Mesenchymal stem cell (in vitro differentiated cells and primary cell): ENCODE measurements at regions not wholly inside any gene's neighbourhood (a gene's known extent, or its start where the extent isn't known, plus 50 kb on each side); places are given as distances from the start of the nearest gene placed in this dataset.

Source experiments
- DNase-seq: peaks from one replicate; pipeline ENCODE4 v3.0.0-alpha.2; 2013
- H2AFZ ChIP-seq: one replicate; pipeline ENCODE4 v1.6.1; 2013; ENCODE audit warnings: low read depth, mild to moderate bottlenecking, control low read depth, inconsistent platforms, low read length, moderate library complexity
- H2AK5ac ChIP-seq: 2 replicates; pipeline ENCODE4 v1.6.1; 2013; ENCODE audit warnings: low read length, moderate library complexity, mild to moderate bottlenecking, inconsistent platforms; ENCODE audit not compliant: severe bottlenecking
- H2BK120ac ChIP-seq: one replicate; pipeline ENCODE4 v1.6.1; 2013; ENCODE audit warnings: low read depth, mild to moderate bottlenecking, inconsistent platforms, low read length, moderate library complexity
- H2BK12ac ChIP-seq, 2 experiments: one replicate each; pipeline ENCODE4 v1.6.1; 2013; ENCODE audit warnings: inconsistent platforms in 2 of 2, low read length in 2 of 2, mild to moderate bottlenecking in 2 of 2, moderate library complexity in 2 of 2, control low read depth in 1 of 2
- H2BK15ac ChIP-seq: one replicate; pipeline ENCODE4 v1.6.1; 2013; ENCODE audit warnings: mild to moderate bottlenecking, low read depth, inconsistent platforms; ENCODE audit not compliant: poor library complexity, severe bottlenecking
- H2BK5ac ChIP-seq: 2 replicates; pipeline ENCODE4 v1.6.1; 2013; ENCODE audit warnings: low read depth, mild to moderate bottlenecking, low read length, control low read depth, inconsistent platforms; ENCODE audit not compliant: poor library complexity, severe bottlenecking
- H3K14ac ChIP-seq, 2 experiments: one replicate each; pipeline ENCODE4 v1.6.1; 2013; ENCODE audit warnings: inconsistent platforms in 2 of 2, low read length in 2 of 2, control low read depth in 1 of 2, mild to moderate bottlenecking in 1 of 2, moderate library complexity in 1 of 2
- H3K18ac ChIP-seq, 2 experiments: one replicate each; pipeline ENCODE4 v1.6.1; 2013; ENCODE audit warnings: inconsistent platforms in 2 of 2, low read length in 2 of 2, control low read depth in 1 of 2, low read depth in 1 of 2, mild to moderate bottlenecking in 1 of 2
- H3K23ac ChIP-seq, 2 experiments: one replicate each; pipeline ENCODE4 v1.6.1; 2013; ENCODE audit warnings: inconsistent platforms in 2 of 2, low read length in 2 of 2, mild to moderate bottlenecking in 2 of 2, moderate library complexity in 2 of 2, control low read depth in 1 of 2
- H3K27ac ChIP-seq: 2 replicates; pipeline ENCODE4 v1.5.1; 2013; ENCODE audit warnings: mild to moderate bottlenecking, moderate library complexity, low read length, control low read depth, inconsistent platforms; ENCODE audit not compliant: poor library complexity, severe bottlenecking
- H3K27me3 ChIP-seq, 2 experiments: 2 replicates each; pipeline versions ENCODE4 v1.6.1 to v1.7.0; 2013; ENCODE audit warnings: low read length in 2 of 2, mild to moderate bottlenecking in 2 of 2, moderate library complexity in 2 of 2, control low read depth in 1 of 2, inconsistent platforms in 1 of 2; ENCODE audit not compliant: control insufficient read depth in 1 of 2, insufficient read depth in 1 of 2
- H3K36me3 ChIP-seq, 2 experiments: 2 replicates each; pipeline versions ENCODE4 v1.6.1 to v1.7.0; 2013; ENCODE audit warnings: low read length in 2 of 2, control low read depth in 1 of 2, inconsistent platforms in 1 of 2, low read depth in 1 of 2, mild to moderate bottlenecking in 1 of 2; ENCODE audit not compliant: insufficient read depth in 2 of 2, control insufficient read depth in 1 of 2
- H3K4ac ChIP-seq, 2 experiments: one replicate each; pipeline ENCODE4 v1.6.1; 2013; ENCODE audit warnings: inconsistent platforms in 2 of 2, low read length in 2 of 2, mild to moderate bottlenecking in 2 of 2, moderate library complexity in 2 of 2, control low read depth in 1 of 2, low read depth in 1 of 2
- H3K4me1 ChIP-seq: 2 replicates; pipeline ENCODE4 v1.6.1; 2013; ENCODE audit warnings: low read depth, low read length, control low read depth; ENCODE audit not compliant: control insufficient read depth, insufficient read depth
- H3K4me2 ChIP-seq: 2 replicates; pipeline ENCODE4 v1.6.1; 2013; ENCODE audit warnings: low read length, mild to moderate bottlenecking, inconsistent platforms; ENCODE audit not compliant: poor library complexity, severe bottlenecking
- H3K4me3 ChIP-seq, 2 experiments: 2 replicates each; pipeline versions ENCODE4 v1.5.1 to v1.7.0; 2013; ENCODE audit warnings: low read length in 2 of 2, mild to moderate bottlenecking in 2 of 2, control low read depth in 1 of 2, low read depth in 1 of 2; ENCODE audit not compliant: insufficient read depth in 1 of 2
- H3K79me1 ChIP-seq: replicated peaks from 2 replicates; pipeline ENCODE4 v1.6.1; 2013; ENCODE audit warnings: mild to moderate bottlenecking, control low read depth, low read length, inconsistent platforms; ENCODE audit not compliant: poor library complexity, severe bottlenecking
- H3K9ac ChIP-seq: 2 replicates; pipeline ENCODE4 v1.7.0; 2013; ENCODE audit warnings: mild to moderate bottlenecking, low read length, moderate library complexity
- H3K9me3 ChIP-seq: 2 replicates; pipeline ENCODE4 v1.7.0; 2013; ENCODE audit warnings: mild to moderate bottlenecking, low read length; ENCODE audit not compliant: control insufficient read depth
- H4K8ac ChIP-seq: one replicate; pipeline ENCODE4 v1.6.1; 2013; ENCODE audit warnings: inconsistent platforms, mild to moderate bottlenecking, low read length, moderate library complexity
- H4K91ac ChIP-seq: one replicate; pipeline ENCODE4 v1.6.1; 2013; ENCODE audit warnings: mild to moderate bottlenecking, low read length, inconsistent platforms
- WGBS: methylation state at CpG from one replicate; pipeline ENCODE4 v1.1.7; 2013; ENCODE audit warnings: mixed read lengths; 5-methylcytosine and 5-hydroxymethylcytosine counted together

DNA sequence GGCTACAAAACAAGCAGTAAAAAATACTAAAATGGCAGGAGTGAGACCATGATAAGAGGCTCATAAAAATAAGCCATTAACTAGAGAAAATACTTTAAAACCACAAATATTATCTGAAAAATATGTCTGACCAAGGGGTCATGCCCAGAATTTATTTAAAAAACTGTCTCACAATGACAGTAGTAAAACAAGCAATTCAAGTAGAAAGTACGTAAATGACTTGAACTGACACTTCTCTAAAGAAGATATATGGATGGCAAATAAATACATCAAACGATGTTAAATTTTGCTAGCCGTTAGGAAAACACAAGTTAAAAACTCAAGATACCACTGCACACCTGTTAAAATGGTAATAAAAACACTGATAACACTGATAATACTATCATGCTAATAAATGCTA is 353.9 kb upstream of the GRAMD2B start:
- H2BK15ac ChIP-seq = no peak overlapping the region
- no peak overlapping the region for H3K27ac ChIP-seq

DNA sequence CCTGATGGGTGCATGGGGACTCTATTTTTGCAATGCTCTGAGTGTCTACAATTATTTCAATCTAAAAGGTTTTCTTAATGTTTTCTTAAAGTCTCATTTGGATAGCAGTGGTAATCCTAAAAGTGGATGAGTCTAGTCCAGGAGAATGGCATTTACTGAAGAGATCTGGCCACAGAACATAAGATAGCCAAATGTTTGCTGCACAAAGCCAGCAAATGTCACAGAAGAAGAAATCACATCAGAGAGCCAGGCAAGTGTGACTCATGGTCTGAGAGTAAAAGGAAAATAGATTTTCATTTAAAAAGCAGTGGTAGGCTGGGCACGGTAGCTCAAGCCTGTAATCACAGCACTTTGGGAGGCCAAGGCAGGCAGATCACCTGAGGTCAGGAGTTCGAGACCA is 352.7 kb upstream of the GRAMD2B start:
- H4K91ac ChIP-seq = no peak overlapping the region
- H2BK5ac ChIP-seq = no peak overlapping the region
- no peak overlapping the region for H3K14ac ChIP-seq
- 71% methylated on average over 2 of the region's 2 CpGs for WGBS
- H2AFZ ChIP-seq = no peak overlapping the region
- H2AK5ac ChIP-seq = no peak overlapping the region
- H3K4ac ChIP-seq = no peak overlapping the region
- peaks cover 7% of the 10 kb centered on the region for H3K9me3 ChIP-seq
- no peaks in the 10 kb centered on the region for H3K36me3 ChIP-seq
- H3K18ac ChIP-seq = no peak overlapping the region
- no peaks in the 10 kb centered on the region for H3K4me1 ChIP-seq
- no peak overlapping the region for H3K27ac ChIP-seq
- no peak overlapping the region for H3K9ac ChIP-seq
- no peaks in the 10 kb centered on the region for H3K79me1 ChIP-seq
- no peak overlapping the region for H2BK12ac ChIP-seq
- H2BK15ac ChIP-seq = no peak overlapping the region
- no peak overlapping the region for H3K4me3 ChIP-seq
- DNase-seq = no peak
- no peak overlapping the region for H2BK120ac ChIP-seq
- H3K4me2 ChIP-seq = no peak overlapping the region
- no peak overlapping the region for H3K23ac ChIP-seq
- no peaks in the 10 kb centered on the region for H3K27me3 ChIP-seq
- no peak overlapping the region for H4K8ac ChIP-seq

More for the DNA sequence above, 353.9 kb upstream of the GRAMD2B start:
- Histone ChIP-seq H3K36me3 (no peaks in the 10 kb centered on the region), H3K4me1 (no peaks in the 10 kb centered on the region), H3K14ac (no peak overlapping the region), H4K91ac (no peak overlapping the region), H3K23ac (no peak overlapping the region), H3K4ac (no peak overlapping the region), H2BK5ac (no peak overlapping the region), H3K4me2 (no peak overlapping the region), H3K9me3 (peaks cover 7% of the 10 kb centered on the region), H2AFZ (no peak overlapping the region), H3K4me3 (no peak overlapping the region), H2BK120ac (no peak overlapping the region), H3K27me3 (no peaks in the 10 kb centered on the region), H2BK12ac (no peak overlapping the region), H3K9ac (no peak overlapping the region), H3K79me1 (no peaks in the 10 kb centered on the region), H3K18ac (no peak overlapping the region), H4K8ac (no peak overlapping the region), H2AK5ac (no peak overlapping the region)
- 50% methylated on average over 2 of the region's 3 CpGs for WGBS
- DNase-seq = no peak

DNA sequence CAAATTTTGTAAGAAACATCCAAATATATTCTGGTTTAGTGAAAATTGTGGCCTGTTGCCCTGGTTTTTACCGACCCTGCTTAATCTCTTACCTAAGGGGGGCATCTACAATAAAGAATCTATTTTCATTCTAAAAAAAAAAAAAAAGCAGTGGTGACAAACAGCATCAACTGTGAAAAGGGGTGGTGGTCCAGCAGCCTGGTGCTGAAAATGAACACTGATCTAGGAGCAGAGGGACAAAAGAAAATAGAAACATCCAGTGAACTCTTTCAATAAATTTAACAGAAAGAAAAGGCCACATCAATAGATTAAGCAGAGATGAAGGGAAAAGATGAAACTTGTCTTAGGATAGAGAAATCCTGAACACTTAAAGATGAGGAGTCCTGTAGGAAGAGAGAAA is 348.7 kb upstream of the GRAMD2B start:
- peaks cover 17% of the 10 kb centered on the region for H3K9me3 ChIP-seq
- no peak overlapping the region for H3K18ac ChIP-seq
- no peak overlapping the region for H2BK12ac ChIP-seq
- no peak overlapping the region for H3K27ac ChIP-seq
- H4K8ac ChIP-seq = no peak overlapping the region
- no peak overlapping the region for H2BK15ac ChIP-seq
- H3K36me3 ChIP-seq = no peaks in the 10 kb centered on the region
- no peak overlapping the region for H3K4ac ChIP-seq
- no peak overlapping the region for H3K14ac ChIP-seq
- H3K79me1 ChIP-seq = no peaks in the 10 kb centered on the region
- DNase-seq = no peak
- H3K9ac ChIP-seq = no peak overlapping the region
- no peak overlapping the region for H2BK5ac ChIP-seq
- no peak overlapping the region for H4K91ac ChIP-seq
- H2AFZ ChIP-seq = no peak overlapping the region
- no peak overlapping the region for H3K23ac ChIP-seq
- no peaks in the 10 kb centered on the region for H3K4me1 ChIP-seq
- H2BK120ac ChIP-seq = no peak overlapping the region
- no peak overlapping the region for H2AK5ac ChIP-seq
- WGBS = no CpG with 5 or more reads among the region's 1 CpG
- H3K4me3 ChIP-seq = no peak overlapping the region
- H3K4me2 ChIP-seq = no peak overlapping the region
- no peaks in the 10 kb centered on the region for H3K27me3 ChIP-seq

DNA sequence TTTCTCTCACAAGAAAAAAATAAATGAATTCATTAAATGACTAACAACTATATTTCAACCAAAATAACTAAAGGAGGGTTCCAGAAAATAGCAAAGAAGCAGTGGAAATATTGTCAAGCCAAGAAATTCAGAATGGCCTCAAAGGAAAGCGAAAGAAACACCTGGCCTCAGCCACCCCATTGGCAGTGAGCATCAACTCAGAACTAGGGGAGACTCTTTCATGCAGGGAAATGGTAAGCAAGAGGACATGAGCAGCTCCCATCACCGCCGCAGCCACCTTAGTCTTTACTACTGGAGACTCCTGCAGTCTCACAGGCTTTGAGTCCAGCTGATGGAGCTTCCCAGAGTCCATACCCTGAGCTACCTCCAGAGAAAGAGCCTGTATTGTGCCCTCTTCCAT is 343.9 kb upstream of the GRAMD2B start:
- Histone ChIP-seq H3K14ac (no peak overlapping the region), H3K4me2 (no peak overlapping the region), H2AK5ac (no peak overlapping the region), H3K36me3 (no peaks in the 10 kb centered on the region), H3K18ac (no peak overlapping the region), H4K8ac (no peak overlapping the region), H3K27ac (no peak overlapping the region), H3K27me3 (no peaks in the 10 kb centered on the region), H3K4me1 (no peaks in the 10 kb centered on the region), H2BK120ac (no peak overlapping the region), H3K23ac (no peak overlapping the region), H3K4ac (no peak overlapping the region), H3K79me1 (no peaks in the 10 kb centered on the region), H3K9ac (no peak overlapping the region), H2AFZ (no peak overlapping the region), H2BK12ac (no peak overlapping the region), H3K4me3 (no peak overlapping the region), H2BK15ac (no peak overlapping the region), H4K91ac (no peak overlapping the region), H2BK5ac (no peak overlapping the region), H3K9me3 (peaks cover 43% of the 10 kb centered on the region)
- WGBS = 27% methylated on average over 3 of the region's 3 CpGs
- no peak for DNase-seq
